Keratinocyte (primary cell): ENCODE measurements at regions not wholly inside any gene's neighbourhood (a gene's known extent, or its start where the extent isn't known, plus 50 kb on each side); places are given as distances from the start of the nearest gene placed in this dataset.

ENCODE experiments used
- DNase-seq: peaks from one replicate; pipeline ENCODE4 v3.0.0-alpha.2; 2011; ENCODE audit warnings: low read depth, missing footprints, low spot score
- FAIRE-seq: peaks from 2 replicates; lab custom pipeline; 2011; peaks lifted over from hg19 to GRCh38; lab: Jason Lieb, UNC
- H2AFZ ChIP-seq: 2 replicates; pipeline ENCODE4 v1.6.0; 2012; ENCODE audit warnings: low read length, control low read depth, inconsistent platforms; ENCODE audit not compliant: control insufficient read depth
- H3K27ac ChIP-seq: 2 replicates; pipeline ENCODE4 v1.5.1; 2011; ENCODE audit warnings: low read length; ENCODE audit not compliant: control insufficient read depth, insufficient read depth
- H3K27me3 ChIP-seq: 3 replicates; pipeline ENCODE4 v1.6.0; 2011; ENCODE audit warnings: low read length; ENCODE audit not compliant: control insufficient read depth, insufficient read depth; ENCODE audit errors: extremely low read depth
- H3K36me3 ChIP-seq, 2 experiments: 2 replicates in 1 of 2; 3 replicates in 1 of 2; pipeline ENCODE4 v1.5.1; 2011; ENCODE audit warnings: low read length in 2 of 2, mild to moderate bottlenecking in 1 of 2; ENCODE audit not compliant: control insufficient read depth in 2 of 2, insufficient read depth in 2 of 2; ENCODE audit errors: extremely low read depth in 1 of 2
- H3K4me1 ChIP-seq: 3 replicates; pipeline ENCODE4 v1.5.1; 2011; ENCODE audit warnings: low read length; ENCODE audit not compliant: control insufficient read depth, insufficient read depth; ENCODE audit errors: extremely low read depth
- H3K4me2 ChIP-seq: 3 replicates; pipeline ENCODE4 v1.6.0; 2011; ENCODE audit warnings: low read depth, low read length; ENCODE audit not compliant: control insufficient read depth, insufficient read depth; ENCODE audit errors: extremely low read depth
- H3K4me3 ChIP-seq, 3 experiments: fragments of 200-600 bp in 1 of 3; sonication (generic) in 1 of 3; 2 replicates in 2 of 3; 3 replicates in 1 of 3; pipeline ENCODE4 v1.5.1; 2011 to 2016; ENCODE audit warnings: low read length in 3 of 3, mild to moderate bottlenecking in 3 of 3, control low read depth in 2 of 3, inconsistent platforms in 1 of 3, low read depth in 1 of 3, mixed read lengths in 1 of 3, mixed run types in 1 of 3, moderate library complexity in 1 of 3; ENCODE audit not compliant: control insufficient read depth in 2 of 3, insufficient read depth in 2 of 3; ENCODE audit errors: extremely low read depth in 1 of 3
- H3K79me2 ChIP-seq: 2 replicates; pipeline ENCODE4 v1.6.0; 2012; ENCODE audit warnings: low read length; ENCODE audit not compliant: control insufficient read depth, insufficient read depth
- H3K9ac ChIP-seq: 3 replicates; pipeline ENCODE4 v1.6.0; 2011; ENCODE audit warnings: low read length; ENCODE audit not compliant: control insufficient read depth, insufficient read depth; ENCODE audit errors: extremely low read depth
- H3K9me1 ChIP-seq: 3 replicates; pipeline ENCODE4 v1.6.0; 2011; ENCODE audit warnings: low read length; ENCODE audit not compliant: control insufficient read depth, insufficient read depth; ENCODE audit errors: extremely low read depth
- H3K9me3 ChIP-seq: 2 replicates; pipeline ENCODE4 v1.5.1; 2012; ENCODE audit warnings: low read depth, low read length; ENCODE audit not compliant: control insufficient read depth
- H4K20me1 ChIP-seq: 3 replicates; pipeline ENCODE4 v1.6.0; 2011; ENCODE audit warnings: low read length; ENCODE audit not compliant: control insufficient read depth, insufficient read depth; ENCODE audit errors: extremely low read depth
- EZH2 ChIP-seq: IDR thresholded peaks from one replicate; pipeline ENCODE4 v1.6.1; 2012; ENCODE audit warnings: inconsistent platforms, mild to moderate bottlenecking, low read length, moderate library complexity
- dilution Hi-C: fragments of 300-500 bp; cut with MboI; formaldehyde crosslinking; loops from one replicate; pipeline ENCODE4 v1.7.0; 2020; ENCODE audit warnings: low sequenced_read_pairs; ENCODE audit not compliant: extremely low pct_ligation_motif_present
- TF ChIP-seq, protein P1 (sequence below), 3 experiments: IDR thresholded peaks in 1 of 3; conservative IDR thresholded peaks in 1 of 3; optimal IDR thresholded peaks in 1 of 3; 2 replicates in 2 of 3; 3 replicates in 1 of 3; pipeline versions ENCODE3 to v1.5.1; 2011; ENCODE audit warnings: low read length in 3 of 3, mild to moderate bottlenecking in 3 of 3, moderate library complexity in 2 of 3, control low read depth in 1 of 3, inconsistent platforms in 1 of 3; ENCODE audit not compliant: insufficient read depth in 2 of 3; ENCODE audit errors: extremely low read depth in 1 of 3

DNA sequence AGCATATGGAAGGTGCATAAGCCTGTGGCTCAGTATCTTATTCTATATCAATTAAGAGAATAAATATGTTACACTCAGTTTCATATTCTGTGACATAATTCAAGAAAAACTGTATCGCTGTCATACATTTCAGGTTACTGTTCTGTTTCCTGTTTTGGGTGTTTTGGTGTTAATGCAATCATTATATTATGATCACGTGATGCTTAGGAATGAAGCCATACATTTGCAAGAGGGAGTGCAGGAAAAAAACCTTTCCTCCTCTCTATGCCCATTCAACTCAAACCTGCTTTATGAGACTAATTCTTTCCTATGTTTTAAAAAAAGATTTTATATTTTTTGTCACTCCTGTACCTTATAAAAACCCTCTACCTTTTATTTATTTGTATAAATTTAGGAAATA lies 120.8 kb upstream of the DDX18 start:
- Histone ChIP-seq H3K4me1 (no peaks in the 10 kb centered on the region), H3K4me2 (no peak overlapping the region), H2AFZ (no peak overlapping the region), H3K36me3 (no peaks in the 10 kb centered on the region), H3K9me1 (no peaks in the 10 kb centered on the region), H4K20me1 (no peaks in the 10 kb centered on the region), H3K4me3 (no peak overlapping the region), H3K27me3 (no peaks in the 10 kb centered on the region), H3K27ac (no peak overlapping the region), H3K9ac (no peak overlapping the region), H3K9me3 (no peaks in the 10 kb centered on the region), H3K79me2 (no peaks in the 10 kb centered on the region)
- dilution Hi-C loops: no loop called here
- FAIRE-seq (no peak), DNase-seq (no peak)
- TF ChIP-seq, protein P1, sequence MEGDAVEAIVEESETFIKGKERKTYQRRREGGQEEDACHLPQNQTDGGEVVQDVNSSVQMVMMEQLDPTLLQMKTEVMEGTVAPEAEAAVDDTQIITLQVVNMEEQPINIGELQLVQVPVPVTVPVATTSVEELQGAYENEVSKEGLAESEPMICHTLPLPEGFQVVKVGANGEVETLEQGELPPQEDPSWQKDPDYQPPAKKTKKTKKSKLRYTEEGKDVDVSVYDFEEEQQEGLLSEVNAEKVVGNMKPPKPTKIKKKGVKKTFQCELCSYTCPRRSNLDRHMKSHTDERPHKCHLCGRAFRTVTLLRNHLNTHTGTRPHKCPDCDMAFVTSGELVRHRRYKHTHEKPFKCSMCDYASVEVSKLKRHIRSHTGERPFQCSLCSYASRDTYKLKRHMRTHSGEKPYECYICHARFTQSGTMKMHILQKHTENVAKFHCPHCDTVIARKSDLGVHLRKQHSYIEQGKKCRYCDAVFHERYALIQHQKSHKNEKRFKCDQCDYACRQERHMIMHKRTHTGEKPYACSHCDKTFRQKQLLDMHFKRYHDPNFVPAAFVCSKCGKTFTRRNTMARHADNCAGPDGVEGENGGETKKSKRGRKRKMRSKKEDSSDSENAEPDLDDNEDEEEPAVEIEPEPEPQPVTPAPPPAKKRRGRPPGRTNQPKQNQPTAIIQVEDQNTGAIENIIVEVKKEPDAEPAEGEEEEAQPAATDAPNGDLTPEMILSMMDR (optimal IDR thresholded peaks at IDR 0.05 in 1 of 3, IDR thresholded peaks at IDR 0.05 in 1 of 3, conservative IDR thresholded peaks at IDR 0.05 in 1 of 3; ENCODE audit: extremely low read depth in 1 of 3, insufficient read depth in 2 of 3, low read length in 3 of 3): no peak
- TF ChIP-seq EZH2: no peak

DNA sequence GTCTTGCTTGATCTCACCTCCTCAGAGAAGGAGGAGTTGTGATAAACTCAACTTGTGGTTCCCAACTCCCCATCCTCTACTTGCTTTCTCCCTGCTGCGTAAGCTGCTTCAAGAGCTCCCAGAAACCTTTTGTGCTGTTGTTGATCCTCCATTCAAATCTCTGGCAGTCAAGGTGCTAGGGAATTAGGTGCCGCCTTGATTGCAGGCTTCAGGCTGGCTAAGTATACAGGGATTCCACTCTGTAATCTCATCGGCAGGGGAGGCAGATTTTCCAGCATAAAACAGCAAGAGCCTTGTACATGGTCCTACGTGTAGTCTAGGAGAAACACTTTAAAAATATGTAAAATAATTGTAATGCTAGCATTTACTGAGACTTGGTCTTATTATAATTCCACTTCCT lies 116.2 kb upstream of the DDX18 start:
- H3K4me1 ChIP-seq: no peaks in the 10 kb centered on the region
- no peak overlapping the region for H3K27ac ChIP-seq
- DNase-seq: no peak
- no peaks in the 10 kb centered on the region for H4K20me1 ChIP-seq
- dilution Hi-C loops: no loop called here
- no peaks in the 10 kb centered on the region for H3K9me1 ChIP-seq
- H3K4me2 ChIP-seq: no peak overlapping the region
- no peak overlapping the region for H3K4me3 ChIP-seq
- H3K27me3 ChIP-seq: no peaks in the 10 kb centered on the region
- FAIRE-seq: no peak
- no peaks in the 10 kb centered on the region for H3K79me2 ChIP-seq
- no peaks in the 10 kb centered on the region for H3K9me3 ChIP-seq
- no peak for TF ChIP-seq EZH2
- TF ChIP-seq, protein P1 (optimal IDR thresholded peaks at IDR 0.05 in 1 of 3, IDR thresholded peaks at IDR 0.05 in 1 of 3, conservative IDR thresholded peaks at IDR 0.05 in 1 of 3; ENCODE audit: extremely low read depth in 1 of 3, insufficient read depth in 2 of 3, low read length in 3 of 3): no peak
- no peaks in the 10 kb centered on the region for H3K36me3 ChIP-seq
- no peak overlapping the region for H2AFZ ChIP-seq
- no peak overlapping the region for H3K9ac ChIP-seq
